Caco-2 (cell line): ENCODE measurements at regions not wholly inside any gene's neighbourhood (a gene's known extent, or its start where the extent isn't known, plus 50 kb on each side); places are given as distances from the start of the nearest gene placed in this dataset.

Experiments used
- BruUV-seq: library from RNA; stranded (reverse); fragments of 400-500 nt; replicated peaks from 2 replicates; lab custom pipeline; 2021; lab: Mats Ljungman, UMichigan
- CTCF ChIA-PET: fragments of 300-600 bp; sonication (Branson Sonifier 250); formaldehyde crosslinking; loops from one replicate; lab custom pipeline; 2022; ENCODE audit warnings: antibody characterized with exemption; lab: Charles Lee
- POLR2A ChIA-PET: fragments of 300-600 bp; sonication (Branson Sonifier 250); formaldehyde crosslinking; loops from one replicate; lab custom pipeline; 2022; ENCODE audit warnings: antibody characterized with exemption; lab: Charles Lee
- DNase-seq, 2 experiments: peaks; one replicate each; pipeline versions ENCODE4 v3.0.0 to v3.0.0-alpha.2; 2020 to 2022
- H3K27me3 ChIP-seq: replicated peaks from 2 replicates; pipeline ENCODE4 v1.6.0; 2011; ENCODE audit warnings: low read length; ENCODE audit not compliant: control insufficient read depth, insufficient read depth
- H3K36me3 ChIP-seq: 2 replicates; pipeline ENCODE4 v1.5.1; 2011; ENCODE audit warnings: low read length; ENCODE audit not compliant: control insufficient read depth, insufficient read depth
- H3K4me1 ChIP-seq: fragments of 250-450 bp; sonication (Bioruptor Pico); 2 replicates; pipeline ENCODE4 v1.5.1; 2020; ENCODE audit warnings: mild to moderate bottlenecking
- H3K4me3 ChIP-seq: 2 replicates; pipeline ENCODE4 v1.5.1; 2011; ENCODE audit warnings: low read depth, mild to moderate bottlenecking, control low read depth, low read length
- H3K9me3 ChIP-seq: fragments of 250-450 bp; sonication (Bioruptor Pico); 2 replicates; pipeline ENCODE4 v1.5.1; 2020; ENCODE audit warnings: mild to moderate bottlenecking, moderate library complexity
- H3K27ac Mint-ChIP-seq: one replicate; pipeline ENCODE4 v1.8.0; 2022; ENCODE audit warnings: mixed read lengths; ENCODE audit not compliant: unreplicated experiment
- H3K27me3 Mint-ChIP-seq: one replicate; pipeline ENCODE4 v1.8.0; 2022; ENCODE audit warnings: mixed read lengths; ENCODE audit not compliant: insufficient read depth, unreplicated experiment
- H3K36me3 Mint-ChIP-seq: one replicate; pipeline ENCODE4 v1.8.0; 2022; ENCODE audit warnings: mild to moderate bottlenecking, mixed read lengths; ENCODE audit not compliant: insufficient read depth, unreplicated experiment
- H3K4me1 Mint-ChIP-seq: one replicate; pipeline ENCODE4 v1.8.0; 2022; ENCODE audit warnings: low read depth, mixed read lengths; ENCODE audit not compliant: unreplicated experiment
- H3K4me3 Mint-ChIP-seq: one replicate; pipeline ENCODE4 v1.8.0; 2022; ENCODE audit warnings: mild to moderate bottlenecking, moderate library complexity, mixed read lengths; ENCODE audit not compliant: unreplicated experiment
- H3K9me3 Mint-ChIP-seq: one replicate; pipeline ENCODE4 v1.8.0; 2022; ENCODE audit warnings: mixed read lengths; ENCODE audit not compliant: unreplicated experiment
- intact Hi-C: fragments of 100-400 bp; cut with micrococcal nuclease; formaldehyde crosslinking; loops from one replicate; pipeline ENCODE4 v1.10.0; 2022; ENCODE audit not compliant: unreplicated experiment
- TF ChIP-seq, protein P1 (sequence below), 2 experiments: fragments of 200-600 bp in 1 of 2; IDR thresholded peaks; 1 replicate in 1 of 2; 2 replicates in 1 of 2; pipeline versions ENCODE4 v1.5.1 to v1.8.0; 2011 to 2022; ENCODE audit warnings: antibody characterized with exemption in 1 of 2, control low read depth in 1 of 2, inconsistent platforms in 1 of 2, low read depth in 1 of 2, low read length in 1 of 2, mild to moderate bottlenecking in 1 of 2, moderate library complexity in 1 of 2; ENCODE audit not compliant: insufficient read depth in 1 of 2, severe bottlenecking in 1 of 2, unreplicated experiment in 1 of 2

DNA sequence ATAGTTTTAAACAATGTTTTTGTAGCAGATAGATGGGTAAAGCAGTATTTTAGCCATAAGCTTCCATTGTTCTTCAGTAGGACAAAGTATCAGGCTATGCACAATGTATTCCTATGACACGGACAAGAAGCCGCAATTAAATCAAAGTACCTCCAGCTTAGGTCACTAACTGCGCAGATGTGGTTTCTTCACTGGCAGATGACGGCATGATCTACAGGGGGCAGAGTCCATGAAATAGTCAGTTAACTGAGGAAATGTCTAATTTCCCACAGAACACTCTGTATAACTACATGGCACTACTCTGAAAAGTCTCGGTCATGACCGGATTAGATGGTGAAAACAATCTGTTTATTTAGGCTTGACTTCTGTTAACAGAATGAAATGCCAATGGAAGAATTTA, 120.7 kb upstream of the TRPM3 start:
- ChIA-PET CTCF (no interaction called here), POLR2A (no interaction called here)
- intact Hi-C loops: loop anchor here (10.0 kb wide), 1 partner anchor 237 kb away; no protein-coding TSS in a partner anchor
- no peaks in the 10 kb centered on the region for H3K27me3 ChIP-seq
- DNase-seq: no peak
- H3K27me3 Mint-ChIP-seq: no peaks in the 10 kb centered on the region
- H3K36me3 ChIP-seq: no peaks in the 10 kb centered on the region
- no peaks in the 10 kb centered on the region for H3K4me1 Mint-ChIP-seq
- no peak overlapping the region for H3K4me3 Mint-ChIP-seq
- no peaks in the 10 kb centered on the region for H3K9me3 ChIP-seq
- H3K4me3 ChIP-seq: no peak overlapping the region
- no peak overlapping the region for H3K27ac Mint-ChIP-seq
- TF ChIP-seq, protein P1, sequence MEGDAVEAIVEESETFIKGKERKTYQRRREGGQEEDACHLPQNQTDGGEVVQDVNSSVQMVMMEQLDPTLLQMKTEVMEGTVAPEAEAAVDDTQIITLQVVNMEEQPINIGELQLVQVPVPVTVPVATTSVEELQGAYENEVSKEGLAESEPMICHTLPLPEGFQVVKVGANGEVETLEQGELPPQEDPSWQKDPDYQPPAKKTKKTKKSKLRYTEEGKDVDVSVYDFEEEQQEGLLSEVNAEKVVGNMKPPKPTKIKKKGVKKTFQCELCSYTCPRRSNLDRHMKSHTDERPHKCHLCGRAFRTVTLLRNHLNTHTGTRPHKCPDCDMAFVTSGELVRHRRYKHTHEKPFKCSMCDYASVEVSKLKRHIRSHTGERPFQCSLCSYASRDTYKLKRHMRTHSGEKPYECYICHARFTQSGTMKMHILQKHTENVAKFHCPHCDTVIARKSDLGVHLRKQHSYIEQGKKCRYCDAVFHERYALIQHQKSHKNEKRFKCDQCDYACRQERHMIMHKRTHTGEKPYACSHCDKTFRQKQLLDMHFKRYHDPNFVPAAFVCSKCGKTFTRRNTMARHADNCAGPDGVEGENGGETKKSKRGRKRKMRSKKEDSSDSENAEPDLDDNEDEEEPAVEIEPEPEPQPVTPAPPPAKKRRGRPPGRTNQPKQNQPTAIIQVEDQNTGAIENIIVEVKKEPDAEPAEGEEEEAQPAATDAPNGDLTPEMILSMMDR (IDR thresholded peaks at IDR 0.05; ENCODE audit: insufficient read depth in 1 of 2, low read depth in 1 of 2, low read length in 1 of 2, severe bottlenecking in 1 of 2, unreplicated experiment in 1 of 2): no peak
- no peaks in the 10 kb centered on the region for H3K36me3 Mint-ChIP-seq
- no peaks in the 10 kb centered on the region for H3K4me1 ChIP-seq
- no peaks in the 10 kb centered on the region for H3K9me3 Mint-ChIP-seq
- no TSS peak for BruUV-seq

DNA sequence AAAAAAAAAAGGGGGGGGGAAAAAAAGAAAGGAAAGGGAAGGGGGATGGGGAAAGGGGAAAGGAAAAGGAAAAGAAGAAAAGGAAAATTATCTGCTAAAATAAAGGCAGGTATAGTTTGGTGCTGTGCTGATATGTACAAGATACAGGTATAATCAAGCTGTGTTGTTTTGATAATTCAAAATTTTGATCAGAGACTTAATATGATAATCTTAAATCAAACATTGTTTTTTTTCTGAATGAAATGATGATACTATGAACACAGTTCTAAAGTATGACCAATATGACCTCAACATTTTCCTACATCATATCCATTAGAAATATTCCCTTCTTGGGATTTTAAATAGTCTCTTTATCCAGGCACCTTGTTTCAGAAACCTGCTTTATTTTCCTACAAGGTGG, 115.6 kb upstream of the TRPM3 start:
- no peaks in the 10 kb centered on the region for H3K4me1 Mint-ChIP-seq
- H3K9me3 Mint-ChIP-seq: no peaks in the 10 kb centered on the region
- POLR2A ChIA-PET: no interaction called here
- Histone ChIP-seq H3K4me3 (no peak overlapping the region), H3K4me1 (no peaks in the 10 kb centered on the region), H3K27me3 (no peaks in the 10 kb centered on the region), H3K36me3 (no peaks in the 10 kb centered on the region), H3K9me3 (no peaks in the 10 kb centered on the region)
- H3K4me3 Mint-ChIP-seq: no peak overlapping the region
- TF ChIP-seq, protein P1 (IDR thresholded peaks at IDR 0.05; ENCODE audit: insufficient read depth in 1 of 2, low read depth in 1 of 2, low read length in 1 of 2, severe bottlenecking in 1 of 2, unreplicated experiment in 1 of 2): no peak
- H3K36me3 Mint-ChIP-seq: no peaks in the 10 kb centered on the region
- no peaks in the 10 kb centered on the region for H3K27me3 Mint-ChIP-seq
- intact Hi-C loops: no loop called here
- H3K27ac Mint-ChIP-seq: no peak overlapping the region
- CTCF ChIA-PET: no interaction called here
- DNase-seq: no peak
- BruUV-seq: no TSS peak

DNA sequence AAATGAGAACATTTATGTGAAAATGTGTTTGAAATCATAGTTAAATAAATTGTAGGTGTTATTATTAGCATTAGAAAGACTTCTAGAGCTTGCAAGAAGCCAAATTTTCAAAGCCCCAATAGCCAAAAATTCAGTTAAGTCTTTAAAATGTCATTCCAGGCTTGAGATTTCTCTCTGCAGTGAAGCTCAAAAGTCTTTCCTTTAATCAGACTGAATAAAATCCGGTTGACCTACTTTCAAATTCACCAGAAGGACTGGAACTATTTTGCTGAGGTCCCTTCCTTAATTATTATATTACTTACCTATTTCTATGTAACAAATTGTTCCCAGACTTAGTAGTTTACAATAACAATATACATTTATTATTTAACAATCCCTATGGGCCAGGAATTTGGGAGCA, 112.2 kb upstream of the TRPM3 start:
- Mint-ChIP-seq H3K27ac (no peak overlapping the region), H3K4me3 (no peak overlapping the region), H3K27me3 (no peaks in the 10 kb centered on the region), H3K9me3 (no peaks in the 10 kb centered on the region), H3K4me1 (no peaks in the 10 kb centered on the region), H3K36me3 (no peaks in the 10 kb centered on the region)
- Histone ChIP-seq H3K4me1 (no peaks in the 10 kb centered on the region), H3K27me3 (no peaks in the 10 kb centered on the region), H3K9me3 (no peaks in the 10 kb centered on the region), H3K36me3 (no peaks in the 10 kb centered on the region), H3K4me3 (no peak overlapping the region)
- no peak for DNase-seq
- TF ChIP-seq, protein P1 (IDR thresholded peaks at IDR 0.05; ENCODE audit: insufficient read depth in 1 of 2, low read depth in 1 of 2, low read length in 1 of 2, severe bottlenecking in 1 of 2, unreplicated experiment in 1 of 2): no peak
- BruUV-seq: no TSS peak
- POLR2A ChIA-PET: no interaction called here
- intact Hi-C loops: no loop called here
- CTCF ChIA-PET: no interaction called here
